Smooth muscle cell (in vitro differentiated cells): ENCODE measurements at regions not wholly inside any gene's neighbourhood (a gene's known extent, or its start where the extent isn't known, plus 50 kb on each side); places are given as distances from the start of the nearest gene placed in this dataset.

ENCODE experiments used
- DNase-seq: peaks from one replicate; lab custom pipeline; 2025; ENCODE audit not compliant: unreplicated experiment; lab: John Stamatoyannopoulos, UW
- H2AFZ ChIP-seq: fragments of 200-600 bp; sonication (generic); 2 replicates; pipeline ENCODE4 v1.6.0; 2016; ENCODE audit warnings: antibody characterized with exemption, low read depth, mild to moderate bottlenecking
- H3F3A ChIP-seq: fragments of 200-600 bp; sonication (generic); 2 replicates; pipeline ENCODE4 v1.6.0; 2017; ENCODE audit warnings: antibody characterized with exemption, low read depth
- H3K27ac ChIP-seq: fragments of 200-600 bp; sonication (generic); 2 replicates; pipeline ENCODE4 v1.5.1; 2016; ENCODE audit warnings: low read depth, mild to moderate bottlenecking
- H3K27me3 ChIP-seq: fragments of 200-600 bp; sonication (generic); 2 replicates; pipeline ENCODE4 v1.6.1; 2016; ENCODE audit warnings: low read depth, mild to moderate bottlenecking
- H3K36me3 ChIP-seq: fragments of 200-600 bp; sonication (generic); 2 replicates; pipeline ENCODE4 v1.5.1; 2016; ENCODE audit warnings: low read depth
- H3K4me1 ChIP-seq: fragments of 200-600 bp; sonication (generic); 2 replicates; pipeline ENCODE4 v1.5.1; 2016; ENCODE audit warnings: low read depth
- H3K4me2 ChIP-seq: fragments of 200-600 bp; sonication (generic); 2 replicates; pipeline ENCODE4 v1.6.0; 2016; ENCODE audit warnings: mild to moderate bottlenecking
- H3K4me3 ChIP-seq: fragments of 200-600 bp; sonication (generic); 2 replicates; pipeline ENCODE4 v1.5.1; 2016; ENCODE audit warnings: mild to moderate bottlenecking
- H3K79me2 ChIP-seq: fragments of 200-600 bp; sonication (generic); 2 replicates; pipeline ENCODE4 v1.6.0; 2016; ENCODE audit warnings: low read depth, mild to moderate bottlenecking
- H3K9ac ChIP-seq: fragments of 200-600 bp; sonication (generic); 2 replicates; pipeline ENCODE4 v1.6.0; 2016; ENCODE audit warnings: low read depth
- H3K9me3 ChIP-seq: fragments of 200-600 bp; sonication (generic); replicated peaks from 2 replicates; pipeline ENCODE4 v1.5.1; 2016; ENCODE audit warnings: low read depth
- H4K20me1 ChIP-seq: fragments of 200-600 bp; sonication (generic); 2 replicates; pipeline ENCODE4 v1.6.0; 2016; ENCODE audit warnings: low read depth
- CTCF ChIP-seq: fragments of 200-600 bp; sonication (generic); IDR thresholded peaks from 2 replicates; pipeline ENCODE4 v1.5.1; 2017; ENCODE audit warnings: borderline replicate concordance, mild to moderate bottlenecking, antibody characterized with exemption; ENCODE audit not compliant: insufficient read depth, poor library complexity, severe bottlenecking
- whole genome bisulfite sequencing: methylation state at CpG from one replicate; pipeline ENCODE4 v1.1.7; 2016; ENCODE audit warnings: low lambda C conversion rate; 5-methylcytosine and 5-hydroxymethylcytosine counted together

- 94% methylated on average over 2 of the region's 2 CpGs for WGBS
- no peaks in the 10 kb centered on the region for H3F3A ChIP-seq
Observed at GRCh38 chr11:21896216-21896615, 296.7 kb upstream of the ANO5 start.

GRCh38 chr11:21896746-21897602 is 295.9 kb upstream of the ANO5 start:
- Histone ChIP-seq H3K36me3 (no peaks in the 10 kb centered on the region), H3K27ac (no peak overlapping the region), H2AFZ (no peak overlapping the region), H3K9me3 (no peaks in the 10 kb centered on the region), H4K20me1 (no peaks in the 10 kb centered on the region), H3K79me2 (no peaks in the 10 kb centered on the region), H3K9ac (no peak overlapping the region), H3K4me1 (no peaks in the 10 kb centered on the region), H3F3A (no peaks in the 10 kb centered on the region), H3K27me3 (no peaks in the 10 kb centered on the region), H3K4me3 (no peak overlapping the region), H3K4me2 (no peak overlapping the region)
- 69% methylated on average over 3 of the region's 3 CpGs for WGBS
- TF ChIP-seq CTCF, result no peak
- no peak for DNase-seq

More at GRCh38 chr11:21896216-21896615, 296.7 kb upstream of the ANO5 start:
- TF ChIP-seq CTCF, result no peak
- Histone ChIP-seq H2AFZ (no peak overlapping the region), H3K79me2 (no peaks in the 10 kb centered on the region), H4K20me1 (no peaks in the 10 kb centered on the region), H3K27me3 (no peaks in the 10 kb centered on the region), H3K9me3 (no peaks in the 10 kb centered on the region), H3K36me3 (no peaks in the 10 kb centered on the region), H3K4me3 (no peak overlapping the region), H3K4me1 (no peaks in the 10 kb centered on the region), H3K27ac (no peak overlapping the region), H3K4me2 (no peak overlapping the region), H3K9ac (no peak overlapping the region)
- no peak for DNase-seq

- no peak overlapping the region for H3K9ac ChIP-seq
- no peaks in the 10 kb centered on the region for H3K79me2 ChIP-seq
- no peak overlapping the region for H3K4me2 ChIP-seq
- WGBS, result 68% methylated on average over 1 of the region's 1 CpG
- TF ChIP-seq CTCF, result no peak
- no peaks in the 10 kb centered on the region for H3F3A ChIP-seq
- H3K4me3 ChIP-seq, result no peak overlapping the region
- no peak for DNase-seq
- no peaks in the 10 kb centered on the region for H3K36me3 ChIP-seq
- no peaks in the 10 kb centered on the region for H4K20me1 ChIP-seq
- H3K27ac ChIP-seq, result no peak overlapping the region
- no peaks in the 10 kb centered on the region for H3K27me3 ChIP-seq
- no peaks in the 10 kb centered on the region for H3K4me1 ChIP-seq
- H3K9me3 ChIP-seq, result no peaks in the 10 kb centered on the region
- no peak overlapping the region for H2AFZ ChIP-seq
Observed at GRCh38 chr11:21897752-21898151, 295.1 kb upstream of the ANO5 start.

- no peak for TF ChIP-seq CTCF
- no peak overlapping the region for H3K9ac ChIP-seq
- H3F3A ChIP-seq, result no peaks in the 10 kb centered on the region
- no peaks in the 10 kb centered on the region for H3K79me2 ChIP-seq
- H3K9me3 ChIP-seq, result no peaks in the 10 kb centered on the region
- H3K4me1 ChIP-seq, result no peaks in the 10 kb centered on the region
- H3K27ac ChIP-seq, result no peak overlapping the region
- DNase-seq, result no peak
- H3K4me3 ChIP-seq, result no peak overlapping the region
- no peaks in the 10 kb centered on the region for H3K27me3 ChIP-seq
- no peaks in the 10 kb centered on the region for H4K20me1 ChIP-seq
- H3K4me2 ChIP-seq, result no peak overlapping the region
- H2AFZ ChIP-seq, result no peak overlapping the region
- no peaks in the 10 kb centered on the region for H3K36me3 ChIP-seq
Observed at GRCh38 chr11:21908211-21908610, 284.7 kb upstream of the ANO5 start.
